Head of caudate nucleus (tissue), 42 donors: ENCODE measurements at regions not wholly inside any gene's neighbourhood (a gene's known extent, or its start where the extent isn't known, plus 50 kb on each side); places are given as distances from the start of the nearest gene placed in this dataset.

Source experiments
- DNase-seq, 42 donors: peaks; one replicate each; pipeline versions ENCODE4 v3.0.0 to v3.0.0-alpha.2; 2020 to 2021; ENCODE audit warnings: mixed read lengths in 7 of 42
- intact Hi-C: fragments of 100-400 bp; cut with DNase I; formaldehyde crosslinking; loops from one replicate; pipeline ENCODE4 v1.15.0; 2022

GRCh38 chr4:162684998-162685397 is 481.7 kb downstream of the NAF1 start:
- no peak for DNase-seq
- intact Hi-C loops: no loop called here

- intact Hi-C loops: no loop called here
- no peak for DNase-seq
These were observed 482.4 kb downstream of the NAF1 start for GRCh38 chr4:162684371-162684700.

- DNase-seq: no peak
These were observed 482.9 kb downstream of the NAF1 start for GRCh38 chr4:162683659-162684370.

GRCh38 chr4:162682651-162683050 is 484.0 kb downstream of the NAF1 start:
- DNase-seq: no peak
- intact Hi-C loops: no loop called here

More at GRCh38 chr4:162683659-162684370, 482.9 kb downstream of the NAF1 start:
- intact Hi-C loops: no loop called here

- no peak for DNase-seq
- intact Hi-C loops: no loop called here
These were observed 485.5 kb downstream of the NAF1 start for GRCh38 chr4:162681212-162681611.

GRCh38 chr4:162675661-162676060 is 491.0 kb downstream of the NAF1 start:
- intact Hi-C loops: no loop called here
- DNase-seq: no peak

GRCh38 chr4:162661913-162662312 is 498.1 kb upstream of the FSTL5 start:
- intact Hi-C loops: no loop called here
- DNase-seq: no peak

- DNase-seq: no peak
- intact Hi-C loops: no loop called here
These were observed 495.9 kb upstream of the FSTL5 start for GRCh38 chr4:162659716-162660115.

GRCh38 chr4:162657966-162658365 is 494.2 kb upstream of the FSTL5 start:
- no peak for DNase-seq

GRCh38 chr4:162650166-162650565 is 486.4 kb upstream of the FSTL5 start:
- intact Hi-C loops: no loop called here
- DNase-seq: no peak

More at GRCh38 chr4:162657966-162658365, 494.2 kb upstream of the FSTL5 start:
- intact Hi-C loops: no loop called here

- DNase-seq: peak in 15 of 42 donors; percentile 3 to 70 (median 26)
- intact Hi-C loops: no loop called here
These were observed 481.6 kb upstream of the FSTL5 start for GRCh38 chr4:162645381-162645780.

GRCh38 chr4:162644346-162644745 is 480.5 kb upstream of the FSTL5 start:
- intact Hi-C loops: no loop called here
- DNase-seq: no peak

- intact Hi-C loops: no loop called here
- DNase-seq: no peak
These were observed 476.4 kb upstream of the FSTL5 start for GRCh38 chr4:162640152-162640551.

- intact Hi-C loops: no loop called here
- no peak for DNase-seq
These were observed 470.6 kb upstream of the FSTL5 start for GRCh38 chr4:162634390-162634789.

- no peak for DNase-seq
- intact Hi-C loops: no loop called here
These were observed 458.9 kb upstream of the FSTL5 start for GRCh38 chr4:162622664-162623063.

GRCh38 chr4:162610116-162610515 is 446.3 kb upstream of the FSTL5 start:
- DNase-seq: no peak
- intact Hi-C loops: no loop called here

- intact Hi-C loops: no loop called here
- DNase-seq: no peak
These were observed 422.5 kb upstream of the FSTL5 start for GRCh38 chr4:162586266-162586665.

- DNase-seq: no peak
- intact Hi-C loops: no loop called here
These were observed 418.4 kb upstream of the FSTL5 start for GRCh38 chr4:162582180-162582579.

GRCh38 chr4:162565730-162566129 is 401.9 kb upstream of the FSTL5 start:
- no peak for DNase-seq
- intact Hi-C loops: no loop called here

- no peak for DNase-seq
- intact Hi-C loops: no loop called here
These were observed 396.3 kb upstream of the FSTL5 start for GRCh38 chr4:162560073-162560472.

- intact Hi-C loops: no loop called here
- DNase-seq: no peak
These were observed 393.8 kb upstream of the FSTL5 start for GRCh38 chr4:162557516-162558106.
